T-helper 2 cell treated with Interferon-gamma antibody and Interleukin-4, amounts not matched to agents 5 μg/mL and 100 μg/mL, for 36 hours (primary cell): ENCODE measurements at regions not wholly inside any gene's neighbourhood (a gene's known extent, or its start where the extent isn't known, plus 50 kb on each side); places are given as distances from the start of the nearest gene placed in this dataset.
"Not testable (repeated sequence)": the region's sequence is repeated elsewhere in the genome, so short reads cannot be mapped to it uniquely, and the experiment has no call there.

Experiments used
- DNase-seq: peaks from one replicate; pipeline ENCODE4 v3.0.0; 2021; ENCODE audit warnings: low spot score
- H3K27ac Mint-ChIP-seq: one replicate; pipeline ENCODE4 v1.8.0; 2021; ENCODE audit warnings: mild to moderate bottlenecking, mixed read lengths
- H3K27me3 Mint-ChIP-seq: one replicate; pipeline ENCODE4 v1.8.0; 2021; ENCODE audit warnings: low read depth, mixed read lengths
- H3K36me3 Mint-ChIP-seq: one replicate; pipeline ENCODE4 v1.8.0; 2021; ENCODE audit warnings: low read depth, mixed read lengths
- H3K4me1 Mint-ChIP-seq: one replicate; pipeline ENCODE4 v1.8.0; 2021; ENCODE audit warnings: low read depth, mixed read lengths
- H3K4me3 Mint-ChIP-seq: one replicate; pipeline ENCODE4 v1.8.0; 2022; ENCODE audit warnings: mild to moderate bottlenecking, moderate library complexity, mixed read lengths
- H3K9me3 Mint-ChIP-seq: one replicate; pipeline ENCODE4 v1.8.0; 2021; ENCODE audit warnings: mixed read lengths

DNA sequence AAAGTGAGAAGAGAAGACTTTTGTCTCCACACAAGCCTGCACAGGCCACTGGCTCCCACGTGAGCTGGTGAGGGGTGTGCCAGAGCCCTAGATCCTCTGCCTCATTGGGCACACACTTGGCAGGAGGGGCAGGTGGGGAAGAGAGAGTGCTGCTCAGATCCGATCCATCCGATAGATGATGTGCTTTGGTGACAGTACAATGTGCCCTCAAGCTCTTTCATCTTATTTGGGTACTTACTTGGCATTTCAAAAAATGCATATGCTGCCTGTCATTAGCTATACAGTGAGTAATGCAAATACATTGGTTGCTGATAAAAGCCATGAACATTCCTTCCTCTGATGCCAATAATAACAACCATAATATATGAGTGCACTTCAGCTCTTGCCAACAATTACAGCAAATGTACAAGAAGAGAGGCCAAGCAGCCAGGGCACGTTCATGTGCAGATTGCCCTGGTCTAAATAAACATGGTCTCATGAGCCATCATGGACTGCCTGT, 255.3 kb downstream of the VAPA start:
- Mint-ChIP-seq H3K4me3 (no peak overlapping the region), H3K36me3 (no peaks in the 10 kb centered on the region), H3K27me3 (no peaks in the 10 kb centered on the region), H3K9me3 (no peaks in the 10 kb centered on the region), H3K27ac (no peak overlapping the region), H3K4me1 (no peaks in the 10 kb centered on the region)
- no peak for DNase-seq

DNA sequence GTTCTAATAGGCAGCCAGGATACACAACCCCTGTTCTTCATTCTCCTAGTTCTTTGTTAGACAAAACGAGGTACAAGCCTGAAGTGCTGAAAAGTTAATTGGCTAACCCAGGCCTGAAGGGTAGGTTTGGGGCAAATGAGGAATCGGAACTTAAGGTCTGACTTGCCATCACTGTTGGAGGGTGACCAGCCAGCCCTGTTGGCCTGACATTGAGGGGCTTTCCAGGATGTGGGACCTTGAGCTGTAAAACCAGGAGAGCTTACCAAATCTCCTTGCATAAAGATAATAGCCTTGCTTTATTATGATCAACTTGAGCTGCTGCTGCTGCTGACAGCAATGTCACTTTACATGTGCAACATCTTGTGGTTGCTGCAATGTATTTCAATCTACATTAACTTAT, 256.0 kb downstream of the VAPA start:
- Mint-ChIP-seq H3K9me3 (no peaks in the 10 kb centered on the region), H3K4me3 (no peak overlapping the region), H3K27ac (no peak overlapping the region), H3K36me3 (no peaks in the 10 kb centered on the region), H3K4me1 (no peaks in the 10 kb centered on the region), H3K27me3 (no peaks in the 10 kb centered on the region)
- no peak for DNase-seq

DNA sequence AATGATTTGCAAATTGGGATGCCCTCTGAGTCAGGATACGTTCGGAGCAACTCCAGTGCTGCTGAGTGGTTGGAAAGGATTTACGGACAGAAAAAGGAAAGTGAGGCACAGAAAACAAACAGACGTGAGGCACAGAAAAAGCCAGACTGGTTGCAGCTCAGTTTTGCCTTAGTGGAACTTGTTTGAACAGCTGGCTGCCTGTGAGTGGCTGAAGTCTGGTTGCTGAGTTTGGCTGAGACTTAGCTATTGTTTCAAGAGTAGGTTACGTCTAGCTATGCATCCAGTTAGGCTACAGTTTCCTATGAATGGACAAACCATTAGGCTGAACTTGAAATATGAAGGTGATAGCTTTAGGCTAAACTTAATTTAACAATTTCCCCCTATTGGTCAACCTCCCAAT, 256.6 kb downstream of the VAPA start:
- Mint-ChIP-seq H3K36me3 (no peaks in the 10 kb centered on the region), H3K27me3 (no peaks in the 10 kb centered on the region), H3K27ac (no peak overlapping the region), H3K4me3 (no peak overlapping the region), H3K4me1 (no peaks in the 10 kb centered on the region), H3K9me3 (no peaks in the 10 kb centered on the region)
- DNase-seq: no peak

DNA sequence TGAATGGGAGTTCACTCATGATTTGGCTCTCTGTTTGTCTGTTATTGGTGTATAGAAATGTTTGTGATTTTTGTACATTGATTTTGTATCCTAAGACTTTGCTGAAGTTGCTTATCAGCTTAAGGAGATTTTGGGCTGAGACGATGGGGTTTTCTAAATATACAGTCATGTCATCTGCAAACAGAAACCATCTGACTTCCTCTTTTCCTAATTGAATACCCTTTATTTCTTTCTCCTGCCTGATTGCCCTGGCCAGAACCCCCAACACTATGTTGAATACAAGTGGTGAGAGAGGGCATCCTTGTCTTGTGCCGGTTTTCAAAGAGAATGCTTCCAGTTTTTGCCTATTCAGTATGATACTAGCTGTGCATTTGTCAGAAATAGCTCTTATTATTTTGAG, 261.5 kb downstream of the VAPA start:
- not testable (repeated sequence) for DNase-seq

DNA sequence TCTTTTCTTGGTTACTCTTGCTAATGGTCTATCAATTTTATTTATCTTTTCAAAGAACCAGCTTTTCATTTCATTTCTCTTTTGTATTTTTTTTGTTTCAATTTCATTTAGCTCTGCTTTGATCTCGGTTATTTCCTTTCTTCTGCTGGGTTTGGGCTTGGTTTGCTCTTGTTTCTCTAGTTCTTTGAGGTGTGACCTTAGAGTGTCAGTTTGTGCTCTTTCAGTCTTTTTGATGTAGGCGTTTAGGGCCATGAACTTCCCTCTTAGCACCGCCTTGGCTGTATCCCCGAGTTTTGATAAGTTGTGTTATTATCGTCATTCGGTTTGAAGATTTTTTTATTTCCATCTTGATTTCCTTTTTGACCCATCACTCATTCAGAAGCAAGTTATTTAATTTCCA, 265.5 kb downstream of the VAPA start:
- H3K4me3 Mint-ChIP-seq, H3K27ac Mint-ChIP-seq, DNase-seq, H3K36me3 Mint-ChIP-seq, H3K4me1 Mint-ChIP-seq: not testable (repeated sequence)
- H3K9me3 Mint-ChIP-seq: peaks cover 17% of the 10 kb centered on the region
- H3K27me3 Mint-ChIP-seq: peaks cover 14% of the 10 kb centered on the region

More for the DNA sequence above, 261.5 kb downstream of the VAPA start:
- H3K9me3 Mint-ChIP-seq: peaks cover 14% of the 10 kb centered on the region
- H3K36me3 Mint-ChIP-seq, H3K4me1 Mint-ChIP-seq, H3K4me3 Mint-ChIP-seq, H3K27ac Mint-ChIP-seq, H3K27me3 Mint-ChIP-seq: not testable (repeated sequence)

DNA sequence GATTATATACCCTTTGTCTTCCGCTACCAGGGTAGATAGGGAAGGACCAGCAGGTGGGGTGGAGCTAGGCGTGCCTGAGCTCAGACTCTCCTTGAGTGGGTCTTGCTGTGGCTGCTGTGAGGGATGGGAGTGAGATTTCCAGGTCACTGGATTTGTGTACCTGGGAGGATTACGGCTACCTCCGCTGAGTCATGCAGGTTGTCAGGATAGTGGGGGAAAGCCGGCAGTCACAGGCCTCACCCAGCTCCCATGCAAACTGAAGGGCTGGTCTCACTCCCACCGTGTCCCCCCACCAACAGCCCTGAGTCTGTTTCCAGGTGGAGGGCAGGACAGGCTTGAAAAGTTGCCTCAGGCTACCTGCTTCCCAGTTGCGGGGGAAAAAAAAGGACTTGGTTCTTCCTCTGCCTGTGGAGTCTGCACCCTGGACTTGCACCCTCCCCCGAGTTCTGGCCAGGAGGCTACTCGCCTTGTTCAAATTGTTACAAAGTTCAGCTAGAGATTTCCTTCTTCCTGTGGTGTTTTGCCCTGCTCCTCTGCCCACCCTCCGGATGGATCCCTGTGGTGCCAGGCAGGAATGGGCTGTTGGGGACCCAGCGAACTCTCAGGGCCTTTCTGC, 268.3 kb downstream of the VAPA start:
- Mint-ChIP-seq H3K27ac (no peak overlapping the region), H3K4me3 (no peak overlapping the region), H3K4me1 (peaks cover 6% of the 10 kb centered on the region)

DNA sequence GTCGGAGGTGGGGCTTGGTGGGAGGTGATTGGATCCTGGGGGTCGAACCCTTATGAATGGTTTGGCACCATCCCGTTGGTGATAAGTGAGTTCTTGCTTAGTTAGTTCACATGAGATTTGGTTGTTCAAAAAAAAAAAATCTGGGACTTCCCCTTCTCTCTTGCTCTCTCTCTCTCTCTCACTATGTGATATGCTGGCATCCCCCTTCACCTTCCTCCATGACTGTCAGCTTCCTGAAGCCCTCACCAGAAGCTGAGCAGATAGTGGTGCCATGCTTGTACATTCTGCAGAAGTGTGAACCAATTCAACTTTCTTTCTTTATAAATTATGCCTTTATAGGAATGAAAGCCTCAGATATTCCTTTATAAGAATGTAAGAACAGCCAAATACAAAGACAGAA, 269.7 kb upstream of the APCDD1 start:
- peaks cover 7% of the 10 kb centered on the region for H3K9me3 Mint-ChIP-seq
- H3K27me3 Mint-ChIP-seq: peaks cover 5% of the 10 kb centered on the region
- no peak overlapping the region for H3K27ac Mint-ChIP-seq
- H3K4me3 Mint-ChIP-seq: no peak overlapping the region
- no peaks in the 10 kb centered on the region for H3K36me3 Mint-ChIP-seq
- no peaks in the 10 kb centered on the region for H3K4me1 Mint-ChIP-seq
- DNase-seq: no peak

More for the DNA sequence above, 268.3 kb downstream of the VAPA start:
- Mint-ChIP-seq H3K36me3 (no peaks in the 10 kb centered on the region), H3K27me3 (peaks cover 9% of the 10 kb centered on the region), H3K9me3 (peaks cover 17% of the 10 kb centered on the region)
- no peak for DNase-seq

DNA sequence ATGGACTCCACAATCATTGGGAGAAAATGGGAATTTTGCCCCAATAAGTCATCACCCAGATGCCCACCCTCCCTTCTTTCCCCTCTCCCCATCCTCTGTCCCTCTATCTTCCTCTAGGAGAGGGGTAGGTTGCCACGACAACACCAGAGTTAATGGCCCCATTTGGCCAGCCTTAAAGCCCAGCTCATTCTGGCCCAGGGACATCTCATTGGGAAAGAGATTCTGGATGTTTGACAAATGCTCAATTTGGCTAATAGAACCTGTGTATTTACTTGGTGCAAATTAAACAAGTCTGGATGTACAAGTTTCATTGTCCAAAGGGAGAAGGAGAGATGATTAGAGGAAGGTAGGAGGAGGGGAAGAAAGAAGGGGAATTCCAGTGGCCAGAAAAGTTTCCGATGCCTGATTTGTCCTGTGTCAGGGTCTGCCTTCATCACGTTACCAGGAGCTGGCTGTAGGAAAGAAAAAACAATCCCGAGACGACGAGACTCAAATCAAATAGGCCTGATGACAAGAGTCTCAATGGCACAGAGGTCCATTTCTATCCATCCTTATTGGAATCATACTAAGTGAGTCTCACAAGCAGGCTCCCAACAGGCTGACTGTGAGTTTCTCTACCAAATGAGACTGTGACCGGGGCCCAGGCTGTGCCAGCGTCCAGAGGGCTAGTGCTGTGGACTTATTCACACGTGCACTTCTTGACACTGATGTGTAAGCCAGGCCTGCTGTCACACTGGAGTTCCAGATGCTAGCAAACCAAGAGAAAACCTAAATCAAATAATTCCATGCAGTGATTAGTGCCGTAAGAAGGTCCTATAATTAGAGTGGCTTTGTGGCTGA, 265.2 kb upstream of the APCDD1 start:
- Mint-ChIP-seq H3K4me1 (no peaks in the 10 kb centered on the region), H3K4me3 (no peak overlapping the region), H3K36me3 (no peaks in the 10 kb centered on the region), H3K27ac (no peak overlapping the region), H3K9me3 (no peaks in the 10 kb centered on the region), H3K27me3 (no peaks in the 10 kb centered on the region)
- DNase-seq: no peak

DNA sequence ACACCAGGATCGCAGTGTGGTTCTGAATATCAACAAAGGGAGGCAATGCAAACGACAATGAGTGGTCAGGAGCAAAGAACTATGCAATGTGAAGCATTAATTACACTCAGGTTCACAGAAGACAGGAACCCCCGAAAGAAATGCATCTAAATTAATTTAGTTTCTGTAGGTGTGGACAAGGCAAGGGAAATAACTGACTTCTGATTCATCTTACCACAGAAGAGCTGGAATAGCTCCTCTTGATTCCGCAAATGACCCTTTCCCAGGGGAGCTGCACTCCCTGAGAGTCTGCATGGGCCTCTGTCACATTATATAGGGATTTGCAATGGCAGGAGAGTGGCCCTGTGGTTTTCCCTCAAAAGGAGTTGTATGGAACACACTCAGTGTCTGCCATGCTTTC, 263.9 kb upstream of the APCDD1 start:
- no peak for DNase-seq
- Mint-ChIP-seq H3K9me3 (no peaks in the 10 kb centered on the region), H3K27ac (no peak overlapping the region), H3K36me3 (no peaks in the 10 kb centered on the region), H3K4me1 (no peaks in the 10 kb centered on the region), H3K27me3 (no peaks in the 10 kb centered on the region), H3K4me3 (no peak overlapping the region)

DNA sequence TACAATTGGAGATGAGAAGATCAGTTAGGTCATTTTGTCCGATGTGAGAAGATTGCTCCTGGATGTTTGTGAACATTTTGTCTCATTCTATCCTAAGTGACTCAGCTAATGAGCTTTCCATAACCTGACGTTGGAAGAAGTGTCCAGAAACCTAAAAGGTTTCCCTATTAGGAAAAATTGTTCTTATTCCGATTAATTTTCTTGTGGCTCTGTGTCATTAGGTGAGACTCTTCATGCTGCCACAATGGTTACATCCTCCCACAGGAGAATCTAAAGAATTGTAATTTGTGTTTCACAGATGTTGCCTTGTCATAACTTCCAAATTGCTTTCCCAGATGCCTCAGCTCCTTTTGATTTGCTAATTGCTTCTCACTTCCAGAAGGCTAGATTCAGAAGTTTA, 261.0 kb upstream of the APCDD1 start:
- H3K36me3 Mint-ChIP-seq: no peaks in the 10 kb centered on the region
- DNase-seq: no peak
- H3K4me1 Mint-ChIP-seq: no peaks in the 10 kb centered on the region
- no peaks in the 10 kb centered on the region for H3K27me3 Mint-ChIP-seq
- H3K9me3 Mint-ChIP-seq: no peaks in the 10 kb centered on the region
- H3K4me3 Mint-ChIP-seq: no peak overlapping the region
- H3K27ac Mint-ChIP-seq: no peak overlapping the region

DNA sequence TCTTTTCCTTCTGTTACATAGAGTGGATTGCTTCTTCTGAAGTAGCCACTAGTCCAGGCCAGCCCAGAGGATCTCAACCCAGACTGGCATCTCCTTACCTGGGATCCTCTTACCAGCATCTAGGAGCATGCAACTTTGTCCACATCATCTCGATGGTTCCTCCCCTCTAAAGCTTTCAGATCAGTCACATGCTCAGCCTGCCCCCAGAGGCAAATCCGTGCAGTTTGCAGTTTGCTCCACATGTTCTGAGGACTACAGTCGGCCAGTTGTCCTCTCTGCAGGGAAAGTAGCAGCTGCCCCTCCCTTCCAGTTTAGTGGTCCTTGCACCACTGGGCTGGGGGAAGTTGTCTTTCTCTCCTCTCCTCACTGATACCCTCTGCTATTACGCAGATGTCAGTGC, 259.8 kb upstream of the APCDD1 start:
- no peaks in the 10 kb centered on the region for H3K27me3 Mint-ChIP-seq
- no peaks in the 10 kb centered on the region for H3K9me3 Mint-ChIP-seq
- H3K27ac Mint-ChIP-seq: no peak overlapping the region
- no peak overlapping the region for H3K4me3 Mint-ChIP-seq
- H3K4me1 Mint-ChIP-seq: no peaks in the 10 kb centered on the region
- no peak for DNase-seq
- H3K36me3 Mint-ChIP-seq: no peaks in the 10 kb centered on the region

DNA sequence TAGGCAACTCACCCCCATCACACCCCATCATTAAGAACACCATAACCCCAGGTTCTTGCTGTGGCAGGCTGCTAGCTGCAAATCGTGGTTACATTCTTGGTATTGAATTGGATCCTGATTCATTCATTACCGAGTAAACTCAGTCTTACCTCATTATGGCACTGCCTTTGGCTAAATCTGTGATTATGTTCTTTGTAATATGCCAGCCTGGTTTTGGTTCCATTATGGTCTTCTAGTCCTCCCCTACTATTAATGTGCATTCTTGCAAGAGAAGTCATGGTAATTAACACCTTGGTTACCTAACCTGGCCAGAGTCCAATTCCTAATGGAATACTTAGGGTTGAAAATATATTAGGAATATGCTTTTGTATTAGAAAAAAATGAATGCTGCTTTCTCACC, 258.9 kb upstream of the APCDD1 start:
- Mint-ChIP-seq H3K27ac (no peak overlapping the region), H3K4me1 (no peaks in the 10 kb centered on the region), H3K4me3 (no peak overlapping the region), H3K27me3 (no peaks in the 10 kb centered on the region), H3K36me3 (no peaks in the 10 kb centered on the region), H3K9me3 (no peaks in the 10 kb centered on the region)
- DNase-seq: no peak

DNA sequence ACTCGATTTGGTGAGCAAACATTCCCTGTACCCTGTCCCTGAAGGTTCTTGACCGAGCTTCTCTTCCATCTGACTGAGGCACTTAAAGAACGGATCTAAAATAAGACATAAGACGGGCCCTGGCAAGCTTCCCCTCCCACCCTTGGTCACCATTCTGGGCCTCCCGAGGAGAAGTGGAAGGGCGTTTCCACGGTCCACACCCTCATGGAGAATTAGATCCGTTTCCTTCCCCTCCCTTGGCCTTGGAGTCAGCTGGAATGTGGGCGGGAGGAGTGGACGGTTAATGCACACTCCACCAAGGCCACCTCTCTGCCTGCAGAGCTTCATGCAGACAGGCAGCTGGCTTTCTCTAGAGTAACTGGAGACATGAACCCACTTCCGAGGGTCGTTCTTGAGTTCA, 257.3 kb upstream of the APCDD1 start:
- Mint-ChIP-seq H3K9me3 (no peaks in the 10 kb centered on the region), H3K4me1 (no peaks in the 10 kb centered on the region), H3K27me3 (peaks cover 2% of the 10 kb centered on the region), H3K36me3 (no peaks in the 10 kb centered on the region), H3K27ac (no peak overlapping the region), H3K4me3 (no peak overlapping the region)
- no peak for DNase-seq

DNA sequence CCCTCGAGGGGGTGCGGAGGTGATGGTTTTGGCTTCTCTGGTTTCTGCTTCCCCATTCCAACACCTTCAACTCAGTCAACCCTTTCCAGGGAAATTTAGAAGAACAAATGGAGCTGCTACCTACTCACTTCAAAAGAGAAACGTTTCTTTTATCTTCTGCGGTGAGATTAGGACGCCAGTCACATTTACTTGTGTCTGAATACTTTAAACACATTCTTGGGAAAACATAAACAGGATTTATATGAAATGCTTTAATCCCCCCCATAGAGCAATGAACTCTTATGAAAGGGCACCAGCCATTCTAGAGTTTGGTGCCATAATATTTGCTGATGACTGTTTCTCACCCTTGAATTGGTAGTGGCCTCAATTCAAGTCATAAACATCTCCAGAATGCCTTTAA, 253.2 kb upstream of the APCDD1 start:
- H3K27me3 Mint-ChIP-seq: peaks cover 2% of the 10 kb centered on the region
- no peak overlapping the region for H3K27ac Mint-ChIP-seq
- no peak for DNase-seq
- no peaks in the 10 kb centered on the region for H3K9me3 Mint-ChIP-seq
- no peaks in the 10 kb centered on the region for H3K36me3 Mint-ChIP-seq
- no peak overlapping the region for H3K4me3 Mint-ChIP-seq
- H3K4me1 Mint-ChIP-seq: no peaks in the 10 kb centered on the region
